Amniotic epithelial cell (primary cell): ENCODE measurements at regions not wholly inside any gene's neighbourhood (a gene's known extent, or its start where the extent isn't known, plus 50 kb on each side); places are given as distances from the start of the nearest gene placed in this dataset.

ENCODE experiments used
- DNase-seq: peaks from one replicate; pipeline ENCODE4 v3.0.0-alpha.2; 2010; ENCODE audit warnings: low read depth

- DNase-seq = no peak
Observed at GRCh38 chr2:212945526-212945925, 205.9 kb downstream of the IKZF2 start.

GRCh38 chr2:212943351-212943750, 208.1 kb downstream of the IKZF2 start:
- no peak for DNase-seq

- DNase-seq = no peak
Observed at GRCh38 chr2:212941361-212941760, 210.1 kb downstream of the IKZF2 start.

- peak; percentile 23 for DNase-seq
Observed at GRCh38 chr2:212940816-212941215, 210.6 kb downstream of the IKZF2 start.

- no peak for DNase-seq
Observed at GRCh38 chr2:212939777-212940531, 211.5 kb downstream of the IKZF2 start.

GRCh38 chr2:212938144-212938793, 213.1 kb downstream of the IKZF2 start:
- no peak for DNase-seq

- DNase-seq = no peak
Observed at GRCh38 chr2:212936572-212936971, 214.8 kb downstream of the IKZF2 start.

- no peak for DNase-seq
Observed at GRCh38 chr2:212935752-212936151, 215.7 kb downstream of the IKZF2 start.

- DNase-seq = no peak
Observed at GRCh38 chr2:212931271-212931670, 220.1 kb downstream of the IKZF2 start.

- DNase-seq = no peak
Observed at GRCh38 chr2:212930556-212931260, 220.7 kb downstream of the IKZF2 start.

GRCh38 chr2:212929971-212930370, 221.4 kb downstream of the IKZF2 start:
- no peak for DNase-seq

GRCh38 chr2:212929116-212929515, 222.3 kb downstream of the IKZF2 start:
- DNase-seq = peak; percentile 22

- peak; percentile 86 for DNase-seq
Observed at GRCh38 chr2:212928681-212929080, 222.7 kb downstream of the IKZF2 start.

- no peak for DNase-seq
Observed at GRCh38 chr2:212926940-212927339, 224.5 kb downstream of the IKZF2 start.

- DNase-seq = no peak
Observed at GRCh38 chr2:212923393-212923792, 228.0 kb downstream of the IKZF2 start.

GRCh38 chr2:212922701-212923100, 228.7 kb downstream of the IKZF2 start:
- peak; percentile 28 for DNase-seq

GRCh38 chr2:212921711-212922110, 229.7 kb downstream of the IKZF2 start:
- DNase-seq = no peak

- DNase-seq = no peak
Observed at GRCh38 chr2:212921061-212921460, 230.4 kb downstream of the IKZF2 start.

- no peak for DNase-seq
Observed at GRCh38 chr2:212919238-212919637, 232.2 kb downstream of the IKZF2 start.

- no peak for DNase-seq
Observed at GRCh38 chr2:212918336-212918735, 233.1 kb downstream of the IKZF2 start.

GRCh38 chr2:212915121-212915782, 236.2 kb downstream of the IKZF2 start:
- no peak for DNase-seq

GRCh38 chr2:212914392-212914791, 237.0 kb downstream of the IKZF2 start:
- no peak for DNase-seq
